ENCODE measurements at regions not wholly inside any gene's neighbourhood (a gene's known extent, or its start where the extent isn't known, plus 50 kb on each side); places are given as distances from the start of the nearest gene placed in this dataset.

DNA sequence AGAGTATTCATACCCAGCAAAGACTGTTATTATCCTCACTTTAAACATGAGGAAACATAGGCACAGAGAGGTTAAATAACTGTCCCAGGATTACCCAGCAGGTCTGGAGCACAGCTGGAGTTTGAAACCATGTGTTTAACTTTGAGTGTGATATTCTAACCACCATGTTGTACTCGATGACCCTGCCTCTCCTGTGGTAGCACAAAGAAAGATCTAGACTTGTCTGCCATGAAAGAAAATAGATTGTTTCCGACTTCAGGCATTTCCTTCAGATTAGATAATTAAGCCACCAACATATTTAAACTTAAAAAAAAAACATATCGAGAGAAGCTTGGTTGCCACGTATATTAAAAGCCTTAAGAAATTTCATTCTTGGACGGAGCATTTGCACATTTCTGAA, 104.6 kb upstream of the RUNX1 start:
- TF ChIP-seq CTCF (IDR thresholded peaks at IDR 0.05; ENCODE audit: low read depth, low read length, missing control alignments), result no peak
- DNase-seq (ENCODE audit: extremely low read depth, low read depth), result no peak
- H3K4me3 ChIP-seq (replicated peaks; ENCODE audit: low read depth, low read length), result no peak overlapping the region

GRCh38 chr21:35150562-35151226, 101.6 kb upstream of the RUNX1 start:
- no peak for DNase-seq (ENCODE audit: extremely low read depth, low read depth)
- H3K4me3 ChIP-seq (replicated peaks; ENCODE audit: low read depth, low read length), result no peak overlapping the region
- TF ChIP-seq CTCF (IDR thresholded peaks at IDR 0.05; ENCODE audit: low read depth, low read length, missing control alignments), result no peak

DNA sequence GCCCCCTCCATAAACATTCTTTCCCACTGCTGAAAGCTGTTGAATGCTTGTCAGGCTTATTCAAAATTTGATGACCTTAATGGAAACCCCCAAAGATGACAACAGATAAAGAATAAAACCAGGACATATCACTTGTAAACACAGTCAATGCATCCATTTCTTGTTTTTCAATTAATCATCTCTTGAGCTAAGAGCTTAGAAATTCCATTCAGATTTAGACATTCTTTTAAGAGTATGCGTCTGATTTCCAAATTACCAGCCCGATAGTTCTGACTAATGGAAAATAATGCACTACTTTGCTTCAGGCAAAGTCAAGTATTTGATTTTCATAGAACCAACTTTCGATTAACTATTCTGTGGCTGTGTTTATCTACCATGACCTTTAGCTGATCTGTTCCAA, 100.6 kb upstream of the RUNX1 start:
- TF ChIP-seq CTCF (IDR thresholded peaks at IDR 0.05; ENCODE audit: low read depth, low read length, missing control alignments), result no peak
- H3K4me3 ChIP-seq (replicated peaks; ENCODE audit: low read depth, low read length), result no peak overlapping the region
- no peak for DNase-seq (ENCODE audit: extremely low read depth, low read depth)

DNA sequence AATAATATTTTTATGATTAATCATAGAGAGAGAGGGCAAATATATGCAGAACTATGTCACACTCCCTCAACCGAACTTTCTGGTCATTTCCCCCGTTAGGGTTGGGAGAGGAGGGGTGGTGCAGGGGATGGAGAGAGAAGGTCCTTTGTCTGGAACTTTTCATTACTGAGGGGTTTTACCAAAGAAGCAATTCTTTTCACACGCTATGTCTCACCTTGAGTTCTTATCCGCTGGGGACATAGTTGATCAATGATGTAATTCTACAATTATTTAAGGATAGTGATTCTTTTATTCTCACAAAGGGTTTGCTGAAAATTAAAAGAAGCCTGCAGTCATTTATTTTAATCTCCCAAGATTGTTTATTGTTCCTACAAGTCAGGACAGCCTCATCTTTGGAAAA, 98.3 kb upstream of the RUNX1 start:
- TF ChIP-seq CTCF (IDR thresholded peaks at IDR 0.05; ENCODE audit: low read depth, low read length, missing control alignments), result no peak
- H3K4me3 ChIP-seq (replicated peaks; ENCODE audit: low read depth, low read length), result no peak overlapping the region
- DNase-seq (ENCODE audit: extremely low read depth, low read depth), result no peak

DNA sequence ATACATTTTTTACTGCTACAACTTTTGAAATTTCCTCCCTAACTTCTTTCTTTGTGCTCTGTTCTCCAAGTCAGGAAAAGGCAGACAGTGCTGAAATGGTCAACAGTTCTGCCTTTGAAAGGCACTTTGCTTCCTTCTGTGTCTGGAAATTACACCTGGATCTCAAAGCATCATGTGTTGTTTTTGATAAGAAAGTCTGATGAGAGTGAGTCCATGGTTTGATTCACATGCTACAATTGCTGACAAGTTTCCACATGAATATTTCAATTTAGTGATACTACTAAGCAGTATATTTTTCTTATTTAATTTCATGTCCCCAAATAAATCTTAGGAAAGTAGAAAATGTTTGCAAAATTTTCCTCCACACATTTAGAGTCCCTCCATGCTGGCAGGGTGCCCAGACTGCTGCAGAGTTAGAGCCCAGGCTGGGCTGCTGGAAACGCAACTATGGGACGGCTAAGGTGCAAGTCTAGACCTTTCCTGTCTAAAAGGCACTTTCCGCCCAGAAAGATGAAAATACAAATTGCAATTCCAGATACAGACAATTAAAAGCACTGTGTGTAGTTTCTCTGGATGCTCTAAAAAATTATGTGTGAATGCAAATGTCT, 96.6 kb upstream of the RUNX1 start:
- no peak for TF ChIP-seq CTCF (IDR thresholded peaks at IDR 0.05; ENCODE audit: low read depth, low read length, missing control alignments)
- no peak overlapping the region for H3K4me3 ChIP-seq (replicated peaks; ENCODE audit: low read depth, low read length)
- DNase-seq (ENCODE audit: extremely low read depth, low read depth), result no peak

DNA sequence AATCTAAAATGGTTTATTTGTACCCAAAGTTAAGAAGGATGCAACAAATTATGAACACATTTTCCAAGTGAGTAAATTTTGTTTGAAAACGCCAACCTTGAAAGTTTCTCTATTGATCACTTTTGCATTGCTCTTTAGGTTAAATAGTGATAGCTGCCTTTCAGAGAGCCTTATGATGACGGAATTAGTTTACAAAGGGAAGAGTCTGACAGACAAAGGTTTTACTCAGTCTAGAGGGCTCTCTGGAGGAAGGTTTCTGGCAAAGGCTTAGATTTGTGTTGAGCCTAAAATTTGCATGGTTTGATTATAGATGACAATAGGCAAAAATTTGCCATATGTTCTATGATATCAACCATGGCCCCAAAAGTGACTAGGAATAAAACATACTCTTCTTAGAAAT, 95.9 kb upstream of the RUNX1 start:
- no peak for DNase-seq (ENCODE audit: extremely low read depth, low read depth)
- H3K4me3 ChIP-seq (replicated peaks; ENCODE audit: low read depth, low read length), result no peak overlapping the region
- no peak for TF ChIP-seq CTCF (IDR thresholded peaks at IDR 0.05; ENCODE audit: low read depth, low read length, missing control alignments)

Measured in HFF-Myc (cell line).